ENCODE measurements at regions not wholly inside any gene's neighbourhood (a gene's known extent, or its start where the extent isn't known, plus 50 kb on each side); places are given as distances from the start of the nearest gene placed in this dataset.

- no peak overlapping the region for H3K27ac ChIP-seq
- TF ChIP-seq CTCF (IDR thresholded peaks at IDR 0.05) (no peak), ZFX (IDR thresholded peaks at IDR 0.05; ENCODE audit: borderline replicate concordance) (no peak)
Observed at GRCh38 chr22:49544286-49544685, 283.4 kb downstream of the BRD1 start.

- TF ChIP-seq CTCF (IDR thresholded peaks at IDR 0.05) (no peak), ZFX (IDR thresholded peaks at IDR 0.05; ENCODE audit: borderline replicate concordance) (no peak)
- no peak overlapping the region for H3K27ac ChIP-seq
Observed at GRCh38 chr22:49543876-49544275, 283.8 kb downstream of the BRD1 start.

GRCh38 chr22:49541693-49542230, 285.9 kb downstream of the BRD1 start:
- no peak overlapping the region for H3K27ac ChIP-seq
- TF ChIP-seq CTCF (IDR thresholded peaks at IDR 0.05) (no peak), ZFX (IDR thresholded peaks at IDR 0.05; ENCODE audit: borderline replicate concordance) (no peak)

- H3K27ac ChIP-seq, result no peak overlapping the region
- no peak for TF ChIP-seq ZFX (IDR thresholded peaks at IDR 0.05; ENCODE audit: borderline replicate concordance)
- no peak for TF ChIP-seq CTCF (IDR thresholded peaks at IDR 0.05)
Observed at GRCh38 chr22:49540913-49541692, 286.6 kb downstream of the BRD1 start.

GRCh38 chr22:49540084-49540912, 287.4 kb downstream of the BRD1 start:
- no peak for TF ChIP-seq ZFX (IDR thresholded peaks at IDR 0.05; ENCODE audit: borderline replicate concordance)
- no peak overlapping the region for H3K27ac ChIP-seq

GRCh38 chr22:49538006-49538405, 289.7 kb downstream of the BRD1 start:
- no peak overlapping the region for H3K27ac ChIP-seq
- TF ChIP-seq CTCF (IDR thresholded peaks at IDR 0.05), result no peak

GRCh38 chr22:49536571-49537131, 291.0 kb downstream of the BRD1 start:
- no peak for TF ChIP-seq CTCF (IDR thresholded peaks at IDR 0.05)
- TF ChIP-seq ZFX (IDR thresholded peaks at IDR 0.05; ENCODE audit: borderline replicate concordance), result no peak
- no peak overlapping the region for H3K27ac ChIP-seq
